ENCODE measurements at regions not wholly inside any gene's neighbourhood (a gene's known extent, or its start where the extent isn't known, plus 50 kb on each side); places are given as distances from the start of the nearest gene placed in this dataset.
"Not testable (repeated sequence)": the region's sequence is repeated elsewhere in the genome, so short reads cannot be mapped to it uniquely, and the experiment has no call there.

- H3K9ac ChIP-seq (ENCODE audit: insufficient read depth, low read length) = no peak overlapping the region
- no peak overlapping the region for H2AFZ ChIP-seq (ENCODE audit: low read length)
- H4K20me1 ChIP-seq (ENCODE audit: control insufficient read depth, extremely low read depth, insufficient read depth, low read length) = no peaks in the 10 kb centered on the region
- no peak for DNase-seq (ENCODE audit: low read depth in 2 of 2)
- no peaks in the 10 kb centered on the region for H3K4me1 ChIP-seq (ENCODE audit: control insufficient read depth, extremely low read depth, insufficient read depth, low read length)
- no peak overlapping the region for H3K27ac ChIP-seq (ENCODE audit: insufficient read depth, low read length)
- H3K36me3 ChIP-seq (ENCODE audit: control insufficient read depth, insufficient read depth, low read length) = no peaks in the 10 kb centered on the region
- TF ChIP-seq EZH2 (IDR thresholded peaks at IDR 0.05; ENCODE audit: low read length, missing control alignments) (no peak), CTCF (conservative IDR thresholded peaks at IDR 0.05 in 1 of 2, IDR thresholded peaks at IDR 0.05 in 1 of 2; ENCODE audit: low read depth in 1 of 2, low read length in 2 of 2) (no peak)
- peaks cover 10% of the 10 kb centered on the region for H3K27me3 ChIP-seq (ENCODE audit: control insufficient read depth, insufficient read depth, low read length)
- no peak overlapping the region for H3K4me2 ChIP-seq (ENCODE audit: extremely low read depth, insufficient read depth, low read length)
- H3K79me2 ChIP-seq (ENCODE audit: control insufficient read depth, insufficient read depth, low read length) = no peaks in the 10 kb centered on the region
- H3K4me3 ChIP-seq (replicated peaks in 1 of 4; ENCODE audit: control extremely low read depth in 1 of 4, insufficient read depth in 1 of 4, low read depth in 3 of 4, low read length in 4 of 4) = no peak overlapping the region
- no peaks in the 10 kb centered on the region for H3K9me3 ChIP-seq (ENCODE audit: control insufficient read depth, insufficient read depth, low read depth, low read length)
These were observed 69.3 kb upstream of the MELK start for GRCh38 chr9:36503172-36504088.

- Histone ChIP-seq H4K20me1 (ENCODE audit: control insufficient read depth, extremely low read depth, insufficient read depth, low read length) (no peaks in the 10 kb centered on the region), H3K4me2 (ENCODE audit: extremely low read depth, insufficient read depth, low read length) (no peak overlapping the region), H3K9ac (ENCODE audit: insufficient read depth, low read length) (no peak overlapping the region), H3K27me3 (ENCODE audit: control insufficient read depth, insufficient read depth, low read length) (peaks cover 7% of the 10 kb centered on the region), H2AFZ (ENCODE audit: low read length) (no peak overlapping the region), H3K9me3 (ENCODE audit: control insufficient read depth, insufficient read depth, low read depth, low read length) (no peaks in the 10 kb centered on the region), H3K4me1 (ENCODE audit: control insufficient read depth, extremely low read depth, insufficient read depth, low read length) (no peaks in the 10 kb centered on the region), H3K4me3 (replicated peaks in 1 of 4; ENCODE audit: control extremely low read depth in 1 of 4, insufficient read depth in 1 of 4, low read depth in 3 of 4, low read length in 4 of 4) (no peak overlapping the region), H3K36me3 (ENCODE audit: control insufficient read depth, insufficient read depth, low read length) (no peaks in the 10 kb centered on the region), H3K27ac (ENCODE audit: insufficient read depth, low read length) (no peak overlapping the region), H3K79me2 (ENCODE audit: control insufficient read depth, insufficient read depth, low read length) (no peaks in the 10 kb centered on the region)
- TF ChIP-seq EZH2 (IDR thresholded peaks at IDR 0.05; ENCODE audit: low read length, missing control alignments) = no peak
- TF ChIP-seq CTCF (conservative IDR thresholded peaks at IDR 0.05 in 1 of 2, IDR thresholded peaks at IDR 0.05 in 1 of 2; ENCODE audit: low read depth in 1 of 2, low read length in 2 of 2) = no peak
- DNase-seq (ENCODE audit: low read depth in 2 of 2) = no peak
These were observed 71.0 kb upstream of the MELK start for GRCh38 chr9:36501727-36502126.

- H3K27me3 ChIP-seq (ENCODE audit: control insufficient read depth, insufficient read depth, low read length); H3K79me2 ChIP-seq (ENCODE audit: control insufficient read depth, insufficient read depth, low read length); H4K20me1 ChIP-seq (ENCODE audit: control insufficient read depth, extremely low read depth, insufficient read depth, low read length); H3K27ac ChIP-seq (ENCODE audit: insufficient read depth, low read length); H3K4me2 ChIP-seq (ENCODE audit: extremely low read depth, insufficient read depth, low read length); H3K9ac ChIP-seq (ENCODE audit: insufficient read depth, low read length); H2AFZ ChIP-seq (ENCODE audit: low read length); DNase-seq (ENCODE audit: low read depth in 2 of 2); H3K4me1 ChIP-seq (ENCODE audit: control insufficient read depth, extremely low read depth, insufficient read depth, low read length); H3K36me3 ChIP-seq (ENCODE audit: control insufficient read depth, insufficient read depth, low read length); H3K4me3 ChIP-seq (replicated peaks in 1 of 4; ENCODE audit: control extremely low read depth in 1 of 4, insufficient read depth in 1 of 4, low read depth in 3 of 4, low read length in 4 of 4); H3K9me3 ChIP-seq (ENCODE audit: control insufficient read depth, insufficient read depth, low read depth, low read length): not testable (repeated sequence)
These were observed 71.8 kb upstream of the MELK start for GRCh38 chr9:36500931-36501330.
